Neuronal stem cell (in vitro differentiated cells): ENCODE measurements at regions not wholly inside any gene's neighbourhood (a gene's known extent, or its start where the extent isn't known, plus 50 kb on each side); places are given as distances from the start of the nearest gene placed in this dataset.
A peak's percentile ranks its signal among the peaks of the same experiment; 100 is the strongest.

ENCODE experiments used
- DNase-seq: peaks from one replicate; pipeline ENCODE4 v3.0.0-alpha.2; 2013; ENCODE audit warnings: low spot score
- H2AFZ ChIP-seq: one replicate; pipeline ENCODE4 v1.6.1; 2013; ENCODE audit warnings: mild to moderate bottlenecking, low read length, inconsistent platforms
- H2AK5ac ChIP-seq: 2 replicates; pipeline ENCODE4 v1.6.1; 2013; ENCODE audit warnings: low read depth, mild to moderate bottlenecking, inconsistent platforms, low read length, moderate library complexity, mixed read lengths
- H2BK120ac ChIP-seq: 2 replicates; pipeline ENCODE4 v1.6.1; 2013; ENCODE audit warnings: low read depth, mild to moderate bottlenecking, inconsistent platforms, low read length, moderate library complexity, mixed read lengths
- H2BK12ac ChIP-seq: one replicate; pipeline ENCODE4 v1.6.1; 2013; ENCODE audit warnings: low read length, inconsistent platforms
- H2BK15ac ChIP-seq: 2 replicates; pipeline ENCODE4 v1.6.1; 2013; ENCODE audit warnings: mild to moderate bottlenecking, low read length, inconsistent platforms, mixed read lengths
- H2BK5ac ChIP-seq: one replicate; pipeline ENCODE4 v1.6.1; 2013; ENCODE audit warnings: inconsistent platforms, mild to moderate bottlenecking, low read length, moderate library complexity
- H3K14ac ChIP-seq: one replicate; pipeline ENCODE4 v1.6.1; 2013; ENCODE audit warnings: low read length, inconsistent platforms
- H3K18ac ChIP-seq: 2 replicates; pipeline ENCODE4 v1.6.1; 2013; ENCODE audit warnings: low read length, inconsistent platforms
- H3K23ac ChIP-seq: 2 replicates; pipeline ENCODE4 v1.6.1; 2013; ENCODE audit warnings: low read depth, mild to moderate bottlenecking, mixed read lengths, low read length, inconsistent platforms; ENCODE audit not compliant: poor library complexity
- H3K27ac ChIP-seq: replicated peaks from 3 replicates; pipeline ENCODE4 v1.5.1; 2013; ENCODE audit warnings: low read length, inconsistent platforms
- H3K27me3 ChIP-seq, 3 experiments: 2 replicates each; pipeline ENCODE4 v1.6.1; 2013; ENCODE audit warnings: low read length in 3 of 3, mild to moderate bottlenecking in 2 of 3, inconsistent platforms in 1 of 3, low read depth in 1 of 3, mixed read lengths in 1 of 3, moderate library complexity in 1 of 3; ENCODE audit not compliant: control insufficient read depth in 3 of 3, insufficient read depth in 3 of 3
- H3K36me3 ChIP-seq, 2 donors: replicated peaks in 1 of 2; 2 replicates each; pipeline ENCODE4 v1.6.1; 2013; ENCODE audit warnings: low read length in 2 of 2; ENCODE audit not compliant: control insufficient read depth in 2 of 2, insufficient read depth in 2 of 2
- H3K4ac ChIP-seq: 2 replicates; pipeline ENCODE4 v1.6.1; 2013; ENCODE audit warnings: inconsistent platforms, mild to moderate bottlenecking, low read length, moderate library complexity
- H3K4me1 ChIP-seq, 2 donors: 1 replicate in 1 of 2; 2 replicates in 1 of 2; pipeline ENCODE4 v1.6.1; 2013; ENCODE audit warnings: low read length in 2 of 2, low read depth in 1 of 2; ENCODE audit not compliant: control insufficient read depth in 2 of 2, insufficient read depth in 1 of 2
- H3K4me2 ChIP-seq: one replicate; pipeline ENCODE4 v1.6.1; 2013; ENCODE audit warnings: mild to moderate bottlenecking, low read length, inconsistent platforms; ENCODE audit not compliant: insufficient read depth, poor library complexity, severe bottlenecking
- H3K4me3 ChIP-seq, 2 donors: 2 replicates each; pipeline ENCODE4 v1.5.1; 2013; ENCODE audit warnings: low read length in 2 of 2, mild to moderate bottlenecking in 2 of 2, inconsistent platforms in 1 of 2, moderate library complexity in 1 of 2
- H3K79me1 ChIP-seq: one replicate; pipeline ENCODE4 v1.6.1; 2013; ENCODE audit warnings: low read depth, mild to moderate bottlenecking, inconsistent platforms, low read length, moderate library complexity
- H3K9ac ChIP-seq: one replicate; pipeline ENCODE4 v1.6.1; 2013; ENCODE audit warnings: mild to moderate bottlenecking, low read depth, low read length, inconsistent platforms; ENCODE audit not compliant: poor library complexity
- H3K9me3 ChIP-seq, 2 donors: replicated peaks in 1 of 2; 2 replicates each; pipeline versions ENCODE3 to v1.6.1; 2013; ENCODE audit warnings: low read length in 2 of 2, mild to moderate bottlenecking in 2 of 2, inconsistent platforms in 1 of 2, low read depth in 1 of 2, mixed read lengths in 1 of 2, moderate library complexity in 1 of 2; ENCODE audit not compliant: control insufficient read depth in 2 of 2, insufficient read depth in 1 of 2
- H4K8ac ChIP-seq: one replicate; pipeline ENCODE4 v1.6.1; 2013; ENCODE audit warnings: low read depth, mild to moderate bottlenecking, inconsistent platforms, low read length, moderate library complexity
- H4K91ac ChIP-seq: one replicate; pipeline ENCODE4 v1.6.1; 2013; ENCODE audit warnings: low read length, low read depth, mild to moderate bottlenecking, inconsistent platforms; ENCODE audit not compliant: poor library complexity
- WGBS, 2 donors: extraction: QIAGEN DNeasy Blood & Tissue Kit; methylation state at CpG; one replicate each; pipeline ENCODE4 v1.1.7; 2013; ENCODE audit warnings: missing lambda C conversion rate in 2 of 2, mixed read lengths in 1 of 2; ENCODE audit not compliant: insufficient read length in 2 of 2, insufficient replicate concordance in 1 of 2; ENCODE audit errors: extremely low coverage in 2 of 2; 5-methylcytosine and 5-hydroxymethylcytosine counted together

- Histone ChIP-seq H4K91ac (no peak overlapping the region), H2BK5ac (no peak overlapping the region), H2BK120ac (no peak overlapping the region), H3K79me1 (no peaks in the 10 kb centered on the region), H3K4ac (no peak overlapping the region), H2AFZ (peak overlapping the region; percentile 64), H4K8ac (no peak overlapping the region), H2AK5ac (no peak overlapping the region), H3K4me1 (no peaks in the 10 kb centered on the region), H3K27me3 (no peaks in the 10 kb centered on the region), H3K18ac (no peak overlapping the region), H3K27ac (no peak overlapping the region), H3K9me3 (no peaks in the 10 kb centered on the region), H3K36me3 (no peaks in the 10 kb centered on the region), H2BK12ac (no peak overlapping the region), H3K4me2 (no peak overlapping the region), H3K14ac (no peak overlapping the region), H3K23ac (no peak overlapping the region), H3K4me3 (no peak overlapping the region), H3K9ac (no peak overlapping the region), H2BK15ac (no peak overlapping the region)
- no CpG with 5 or more reads among the region's 3 CpGs for WGBS, 2 donors
- no peak for DNase-seq
Measured at GRCh38 chr10:117476716-117477115, 65.8 kb upstream of the EMX2 start.

- Histone ChIP-seq H2BK15ac (no peak overlapping the region), H4K8ac (no peak overlapping the region), H2AK5ac (no peak overlapping the region), H3K9ac (no peak overlapping the region), H2AFZ (no peak overlapping the region), H3K9me3 (no peaks in the 10 kb centered on the region), H2BK120ac (no peak overlapping the region), H3K36me3 (no peaks in the 10 kb centered on the region), H3K14ac (no peak overlapping the region), H3K27ac (no peak overlapping the region), H3K18ac (no peak overlapping the region), H3K4me2 (no peak overlapping the region), H3K4ac (no peak overlapping the region), H3K4me1 (no peaks in the 10 kb centered on the region), H3K4me3 (no peak overlapping the region), H2BK5ac (no peak overlapping the region), H3K79me1 (no peaks in the 10 kb centered on the region), H3K27me3 (no peaks in the 10 kb centered on the region), H4K91ac (no peak overlapping the region), H2BK12ac (no peak overlapping the region), H3K23ac (no peak overlapping the region)
- no CpG with 5 or more reads among the region's 2 CpGs for WGBS, 2 donors
- DNase-seq: no peak
Measured at GRCh38 chr10:117476281-117476680, 66.3 kb upstream of the EMX2 start.

GRCh38 chr10:117472872-117473271, 69.7 kb upstream of the EMX2 start:
- no peak overlapping the region for H2AFZ ChIP-seq
- no peak overlapping the region for H3K4me3 ChIP-seq
- no peak overlapping the region for H3K23ac ChIP-seq
- H3K4me1 ChIP-seq: no peaks in the 10 kb centered on the region
- no peaks in the 10 kb centered on the region for H3K79me1 ChIP-seq
- H3K14ac ChIP-seq: no peak overlapping the region
- H3K4ac ChIP-seq: no peak overlapping the region
- no peak overlapping the region for H2BK15ac ChIP-seq
- no peak overlapping the region for H3K9ac ChIP-seq
- no peak overlapping the region for H3K18ac ChIP-seq
- no peaks in the 10 kb centered on the region for H3K9me3 ChIP-seq
- H2AK5ac ChIP-seq: no peak overlapping the region
- H3K4me2 ChIP-seq: no peak overlapping the region
- no CpG with 5 or more reads among the region's 3 CpGs for WGBS, 2 donors
- H2BK12ac ChIP-seq: no peak overlapping the region
- no peak overlapping the region for H2BK5ac ChIP-seq
- H3K36me3 ChIP-seq: no peaks in the 10 kb centered on the region
- H2BK120ac ChIP-seq: no peak overlapping the region
- H4K8ac ChIP-seq: no peak overlapping the region
- DNase-seq: no peak
- H3K27ac ChIP-seq: no peak overlapping the region
- H3K27me3 ChIP-seq: no peaks in the 10 kb centered on the region
- H4K91ac ChIP-seq: no peak overlapping the region

- Histone ChIP-seq H4K8ac (no peak overlapping the region), H3K18ac (no peak overlapping the region), H3K27ac (no peak overlapping the region), H3K4me2 (no peak overlapping the region), H2BK15ac (no peak overlapping the region), H2BK12ac (no peak overlapping the region), H3K4me3 (no peak overlapping the region), H4K91ac (no peak overlapping the region), H2BK120ac (no peak overlapping the region), H3K4me1 (no peaks in the 10 kb centered on the region), H3K79me1 (no peaks in the 10 kb centered on the region), H2AK5ac (no peak overlapping the region), H3K9me3 (no peaks in the 10 kb centered on the region), H2AFZ (no peak overlapping the region), H3K23ac (no peak overlapping the region), H3K27me3 (no peaks in the 10 kb centered on the region), H2BK5ac (no peak overlapping the region), H3K4ac (no peak overlapping the region), H3K9ac (no peak overlapping the region), H3K36me3 (no peaks in the 10 kb centered on the region), H3K14ac (no peak overlapping the region)
- no peak for DNase-seq
- WGBS, 2 donors: no CpG with 5 or more reads among the region's 3 CpGs
Measured at GRCh38 chr10:117471344-117471874, 71.1 kb upstream of the EMX2 start.
